GM12892 (cell line): ENCODE measurements at regions not wholly inside any gene's neighbourhood (a gene's known extent, or its start where the extent isn't known, plus 50 kb on each side); places are given as distances from the start of the nearest gene placed in this dataset.
"Not testable (repeated sequence)": the region's sequence is repeated elsewhere in the genome, so short reads cannot be mapped to it uniquely, and the experiment has no call there.

Experiments used
- DNase-seq: peaks from one replicate; pipeline ENCODE4 v3.0.0; 2011; ENCODE audit not compliant: insufficient read length
- FAIRE-seq: peaks from 2 replicates; lab custom pipeline; 2011; peaks lifted over from hg19 to GRCh38; lab: Jason Lieb, UNC
- POLR2A ChIP-seq: IDR thresholded peaks from 2 replicates; pipeline ENCODE4 v1.6.1; 2011; ENCODE audit warnings: low read depth, low read length, control low read depth
- POLR2AphosphoS5 ChIP-seq: IDR thresholded peaks from 2 replicates; pipeline ENCODE4 v1.6.1; 2011; ENCODE audit warnings: low read depth, low read length, control low read depth
- TAF1 ChIP-seq: IDR thresholded peaks from 2 replicates; pipeline ENCODE4 v1.6.1; 2011; ENCODE audit warnings: low read depth, mild to moderate bottlenecking, control low read depth, low read length, borderline replicate concordance

- FAIRE-seq (no peak), DNase-seq (no peak)
- TF ChIP-seq POLR2AphosphoS5 (no peak), TAF1 (no peak), POLR2A (no peak)
Observed at GRCh38 chr18:28287146-28287545, 110.2 kb upstream of the CDH2 start.

GRCh38 chr18:28284132-28284531, 107.2 kb upstream of the CDH2 start:
- FAIRE-seq (no peak), DNase-seq (no peak)
- no peak for TF ChIP-seq TAF1
- TF ChIP-seq POLR2AphosphoS5: no peak
- TF ChIP-seq POLR2A: no peak

- no peak for TF ChIP-seq POLR2AphosphoS5
- no peak for TF ChIP-seq POLR2A
- no peak for TF ChIP-seq TAF1
- DNase-seq (no peak), FAIRE-seq (no peak)
Observed at GRCh38 chr18:28281400-28281799, 104.5 kb upstream of the CDH2 start.

DNA sequence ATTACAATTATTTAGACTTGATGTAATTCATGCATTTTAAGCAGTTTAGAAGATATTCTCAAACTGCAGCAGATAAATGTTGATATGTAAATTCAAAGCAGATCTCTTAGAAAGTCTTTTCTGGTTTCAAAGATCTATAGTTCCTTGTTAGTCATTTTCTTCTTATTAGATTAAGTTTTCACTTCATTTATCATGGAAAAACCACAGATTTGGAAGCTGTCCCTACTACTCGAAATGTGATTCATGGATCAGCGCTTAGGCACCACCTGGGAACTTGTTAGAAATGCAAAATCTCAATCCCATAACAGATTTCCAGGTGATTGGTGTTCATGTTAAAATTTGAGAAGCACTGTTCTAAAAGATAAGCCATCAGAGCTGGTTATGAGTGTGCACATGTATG, 92.8 kb upstream of the CDH2 start:
- TF ChIP-seq TAF1: no peak
- TF ChIP-seq POLR2A: no peak
- no peak for TF ChIP-seq POLR2AphosphoS5
- no peak for DNase-seq
- no peak for FAIRE-seq

DNA sequence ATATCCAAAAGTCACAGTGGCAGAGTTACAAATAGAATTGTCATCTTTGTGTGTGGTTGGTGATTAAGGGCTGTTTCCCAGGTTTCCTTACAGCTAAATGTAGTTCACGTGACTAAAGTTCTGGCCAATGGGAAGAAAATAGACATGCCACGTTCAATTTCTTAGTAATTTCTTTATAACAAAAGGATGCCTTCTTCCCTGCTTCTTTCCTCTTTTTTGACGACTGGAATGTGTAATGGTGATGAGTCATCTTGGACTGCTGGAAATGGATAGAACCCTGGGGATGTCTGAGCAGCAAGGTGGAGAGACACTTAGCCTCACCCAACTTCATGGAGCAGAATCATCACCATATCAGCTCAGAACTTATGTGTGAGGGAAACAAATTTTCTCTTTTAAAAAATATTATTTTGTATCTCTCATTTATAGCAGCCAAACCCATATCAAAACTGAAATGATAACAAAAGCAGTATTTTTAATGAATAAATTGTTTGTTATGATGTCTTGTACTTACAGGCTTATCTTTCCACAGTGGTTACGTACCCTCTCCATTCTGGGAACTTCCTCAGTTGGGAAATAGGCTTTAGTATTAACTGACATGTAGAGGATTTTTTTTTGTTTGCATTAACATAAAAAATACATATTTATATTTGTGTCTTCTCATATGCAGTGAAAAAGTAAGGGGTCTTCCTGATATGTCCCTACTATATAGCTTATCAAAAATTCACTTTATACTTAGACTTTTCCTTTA, 91.1 kb upstream of the CDH2 start:
- FAIRE-seq: no peak
- DNase-seq: no peak
- TF ChIP-seq POLR2AphosphoS5 (no peak), POLR2A (no peak), TAF1 (no peak)

DNA sequence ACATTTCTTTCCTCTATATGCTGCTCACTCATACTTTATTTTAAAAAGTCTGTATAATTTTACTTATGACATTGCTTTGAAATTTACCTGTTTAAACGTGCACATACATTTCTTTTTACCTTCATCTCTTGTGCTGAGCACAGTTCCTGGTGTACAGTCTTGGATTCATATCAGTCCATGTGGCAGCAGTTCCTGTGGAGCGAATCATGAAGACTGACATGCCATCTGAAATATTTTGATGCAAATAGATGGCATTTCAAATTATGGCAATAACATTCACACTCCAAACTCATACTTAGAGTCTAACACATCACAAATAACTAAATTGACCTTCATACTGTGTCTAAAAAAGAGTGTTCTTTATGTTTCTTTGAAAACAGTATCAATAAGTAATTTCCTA, 90.3 kb upstream of the CDH2 start:
- FAIRE-seq (no peak), DNase-seq (no peak)
- no peak for TF ChIP-seq POLR2A
- TF ChIP-seq POLR2AphosphoS5: no peak
- TF ChIP-seq TAF1: no peak

DNA sequence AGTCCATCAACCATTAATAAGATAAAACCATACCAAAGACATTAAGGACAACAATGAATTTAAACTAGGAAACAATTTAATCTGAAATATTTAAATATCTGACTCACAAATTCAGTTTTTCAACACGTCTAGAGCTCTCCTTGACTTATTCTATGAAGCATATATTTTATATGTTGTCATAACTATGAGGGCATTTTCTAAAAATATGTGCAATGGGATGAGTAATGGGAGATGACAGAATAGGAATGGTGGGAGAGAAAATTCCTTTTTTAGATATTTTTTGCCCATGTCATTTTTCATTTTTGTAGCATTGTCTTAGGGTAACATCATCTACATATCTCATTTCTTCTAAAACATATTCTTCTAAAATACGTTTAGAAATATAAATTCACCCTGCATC, 79.2 kb upstream of the CDH2 start:
- FAIRE-seq (no peak), DNase-seq (no peak)
- no peak for TF ChIP-seq TAF1
- TF ChIP-seq POLR2AphosphoS5: no peak
- no peak for TF ChIP-seq POLR2A

DNA sequence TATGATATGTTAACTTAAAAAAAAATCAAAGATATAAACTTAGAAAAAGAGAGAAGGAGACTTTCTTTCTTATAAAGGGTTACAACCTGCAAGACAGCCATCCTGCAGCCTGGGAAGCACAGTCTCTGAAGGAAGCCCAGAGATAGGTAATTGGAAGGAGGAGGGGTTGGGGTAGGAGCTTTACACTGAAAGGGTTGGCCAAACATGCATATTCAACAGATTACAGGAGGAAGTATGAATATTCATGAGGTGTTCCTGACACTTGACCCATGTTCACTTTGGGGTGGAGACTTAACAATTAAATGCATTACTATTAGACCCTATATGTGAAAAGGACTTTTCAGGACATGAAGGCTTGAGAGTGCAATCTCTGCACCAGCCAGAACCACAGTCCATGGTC, 71.7 kb upstream of the CDH2 start:
- no peak for TF ChIP-seq POLR2AphosphoS5
- TF ChIP-seq TAF1: no peak
- TF ChIP-seq POLR2A: no peak
- FAIRE-seq (no peak), DNase-seq (no peak)

DNA sequence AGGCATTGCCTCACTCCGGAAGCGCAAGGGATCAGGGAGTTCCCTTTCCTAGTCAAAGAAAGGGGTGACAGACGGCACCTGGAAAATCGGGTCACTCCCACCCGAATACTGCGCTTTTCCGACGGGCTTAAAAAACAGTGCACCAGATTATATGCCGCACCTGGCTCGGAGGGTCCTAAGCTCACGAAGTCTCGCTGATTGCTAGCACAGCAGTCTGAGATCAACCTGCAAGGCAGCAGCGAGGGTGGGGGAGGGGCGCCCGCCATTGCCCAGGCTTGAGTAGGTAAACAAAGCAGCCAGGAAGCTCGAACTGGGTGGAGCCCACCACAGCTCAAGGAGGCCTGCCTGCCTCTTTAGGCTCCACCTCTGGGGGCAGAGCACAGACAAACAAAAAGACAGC, 63.7 kb upstream of the CDH2 start:
- DNase-seq, FAIRE-seq: not testable (repeated sequence)

DNA sequence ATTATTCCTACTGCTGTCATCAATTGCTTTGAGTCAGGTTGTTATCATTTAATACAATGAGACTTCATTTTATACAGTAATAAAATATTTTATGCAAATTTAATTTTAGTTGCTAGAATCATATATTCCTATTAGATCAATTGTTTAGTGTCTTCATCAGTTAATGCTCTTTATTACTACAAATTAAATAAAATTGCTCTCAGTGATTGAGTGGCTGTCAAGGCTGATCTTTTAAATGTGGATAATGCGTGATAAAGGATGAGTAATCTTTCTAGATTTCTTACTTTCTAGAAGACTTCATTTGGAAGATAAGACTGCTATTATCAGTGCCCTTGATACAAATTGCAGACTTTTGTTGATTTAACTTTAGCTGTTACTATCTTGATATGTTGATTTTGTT, 59.6 kb upstream of the CDH2 start:
- DNase-seq: no peak
- no peak for FAIRE-seq
- no peak for TF ChIP-seq POLR2AphosphoS5
- no peak for TF ChIP-seq TAF1
- TF ChIP-seq POLR2A: no peak
